LNCaP clone FGC (cell line): ENCODE measurements at regions not wholly inside any gene's neighbourhood (a gene's known extent, or its start where the extent isn't known, plus 50 kb on each side); places are given as distances from the start of the nearest gene placed in this dataset.

Experiments used
- DNase-seq: peaks from one replicate; pipeline ENCODE4 v3.0.0-alpha.2; 2011; ENCODE audit warnings: low read depth
- H3K4me3 ChIP-seq: 2 replicates; pipeline ENCODE4 v1.5.1; 2011; ENCODE audit warnings: mild to moderate bottlenecking, low read depth, low read length, control low read depth
- CTCF ChIP-seq: IDR thresholded peaks from 2 replicates; pipeline ENCODE4 v1.5.1; 2012; ENCODE audit warnings: mild to moderate bottlenecking; ENCODE audit not compliant: control insufficient read depth, insufficient read depth; ENCODE audit errors: extremely low read depth

GRCh38 chr2:20526708-20527107, 79.8 kb downstream of the RHOB start:
- TF ChIP-seq CTCF = no peak
- DNase-seq = no peak
- no peak overlapping the region for H3K4me3 ChIP-seq

DNA sequence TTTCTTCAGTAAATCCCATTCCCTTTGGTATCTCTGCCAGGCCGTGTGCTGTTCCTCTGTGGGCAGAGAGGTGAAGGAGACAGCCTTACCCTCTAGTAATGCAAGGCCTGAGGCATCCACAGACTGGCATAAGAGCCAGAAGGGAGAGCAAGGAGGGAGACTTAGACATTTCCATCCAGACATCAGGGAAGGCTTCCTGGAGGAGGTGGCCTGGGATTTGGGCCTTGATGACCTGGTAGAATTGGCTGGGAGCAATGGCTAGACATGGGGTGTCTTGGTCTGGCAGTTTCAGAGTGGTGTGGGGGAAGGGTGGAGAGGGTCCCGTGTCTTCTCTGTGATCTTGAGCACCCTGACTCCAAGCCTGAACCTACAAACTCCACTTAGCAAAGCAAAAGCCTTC, 81.8 kb downstream of the RHOB start:
- no peak for TF ChIP-seq CTCF
- H3K4me3 ChIP-seq = no peak overlapping the region
- no peak for DNase-seq

- DNase-seq = no peak
- H3K4me3 ChIP-seq = no peak overlapping the region
- no peak for TF ChIP-seq CTCF
These were observed 83.6 kb downstream of the RHOB start for GRCh38 chr2:20530520-20530919.

DNA sequence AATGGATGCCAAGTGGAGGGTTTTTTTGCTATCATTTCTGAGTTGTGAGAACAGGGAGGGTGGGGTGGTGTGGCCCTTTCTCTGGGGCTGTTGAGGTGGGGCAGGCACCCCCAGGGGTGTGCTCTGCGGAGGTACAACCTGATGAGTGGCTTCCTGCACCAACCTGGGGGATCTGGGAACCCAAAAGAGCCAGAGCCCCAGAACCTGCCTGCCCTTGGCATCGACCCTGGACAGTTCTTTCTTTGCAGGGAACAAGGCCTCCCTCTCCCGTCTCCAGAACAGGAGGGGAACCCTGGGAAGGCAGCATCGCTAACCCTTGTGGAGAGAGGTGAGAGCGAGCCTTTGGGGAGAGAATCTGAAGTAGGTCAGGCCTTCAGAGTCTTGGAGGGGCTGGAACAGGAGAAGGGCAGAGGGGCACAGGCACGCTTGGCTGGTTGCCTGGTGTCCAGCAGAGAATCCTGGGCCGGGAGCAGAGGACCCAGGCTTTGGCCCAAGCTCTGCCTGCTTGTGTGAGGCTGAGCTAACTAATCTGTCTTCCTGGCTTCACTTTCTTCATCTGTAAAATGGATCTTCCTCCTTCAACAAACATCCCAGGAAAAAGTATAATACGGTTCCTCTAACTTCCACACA, 84.9 kb downstream of the RHOB start:
- TF ChIP-seq CTCF = no peak
- DNase-seq = no peak
- no peak overlapping the region for H3K4me3 ChIP-seq

GRCh38 chr2:20532634-20533437, 86.0 kb downstream of the RHOB start:
- H3K4me3 ChIP-seq = no peak overlapping the region
- DNase-seq = no peak
- TF ChIP-seq CTCF = no peak

- no peak overlapping the region for H3K4me3 ChIP-seq
- no peak for TF ChIP-seq CTCF
- no peak for DNase-seq
These were observed 87.2 kb downstream of the RHOB start for GRCh38 chr2:20533993-20534622.
